ENCODE measurements at regions not wholly inside any gene's neighbourhood (a gene's known extent, or its start where the extent isn't known, plus 50 kb on each side); places are given as distances from the start of the nearest gene placed in this dataset.
"Not testable (repeated sequence)": the region's sequence is repeated elsewhere in the genome, so short reads cannot be mapped to it uniquely, and the experiment has no call there.

DNA sequence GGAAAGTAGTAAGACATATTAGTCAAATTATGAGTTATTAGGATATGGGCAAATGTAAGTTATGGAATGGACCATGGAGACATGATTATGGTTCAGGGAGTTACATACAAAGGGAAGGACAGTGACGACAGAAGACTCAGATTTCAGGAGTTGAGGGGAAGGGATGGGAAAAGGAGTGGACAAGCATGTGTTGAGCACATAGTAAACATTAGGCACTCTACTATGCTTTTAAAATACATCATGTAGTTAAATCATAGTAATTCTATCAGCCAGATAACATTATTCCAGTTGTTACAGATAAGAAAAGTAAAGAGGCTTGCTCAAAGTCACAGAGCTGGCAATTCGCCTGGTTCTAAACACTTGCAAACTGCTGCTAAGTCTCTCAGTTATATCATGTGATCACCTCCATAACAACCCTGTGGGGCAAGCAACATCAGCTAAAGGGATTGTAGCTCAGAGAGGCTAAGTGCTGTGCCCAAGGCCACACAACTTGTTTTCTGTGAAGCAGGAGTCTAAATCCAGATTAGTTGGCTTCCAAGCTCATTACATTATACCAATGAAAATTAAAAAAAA, 115.2 kb upstream of the MDFIC start:
- DNase-seq: no peak

DNA sequence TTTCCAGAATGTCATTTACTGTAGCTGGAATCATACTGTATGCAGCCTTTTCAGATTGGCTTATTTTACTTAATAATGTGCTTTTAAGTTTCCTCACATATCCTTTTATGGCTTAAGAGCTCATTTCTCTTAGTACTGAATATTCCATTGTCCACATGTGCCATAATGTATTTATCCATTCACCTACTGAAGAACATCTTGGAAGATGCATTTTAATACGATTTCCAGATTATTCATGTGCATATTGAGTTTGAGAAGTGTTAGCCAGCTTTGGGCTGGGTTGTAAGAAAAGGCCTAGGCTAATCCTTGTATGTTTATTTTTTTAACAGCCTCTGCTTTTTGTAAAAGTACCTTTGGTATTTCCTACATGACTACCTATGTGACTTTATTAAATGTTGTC, 109.3 kb upstream of the MDFIC start:
- no peak for DNase-seq

DNA sequence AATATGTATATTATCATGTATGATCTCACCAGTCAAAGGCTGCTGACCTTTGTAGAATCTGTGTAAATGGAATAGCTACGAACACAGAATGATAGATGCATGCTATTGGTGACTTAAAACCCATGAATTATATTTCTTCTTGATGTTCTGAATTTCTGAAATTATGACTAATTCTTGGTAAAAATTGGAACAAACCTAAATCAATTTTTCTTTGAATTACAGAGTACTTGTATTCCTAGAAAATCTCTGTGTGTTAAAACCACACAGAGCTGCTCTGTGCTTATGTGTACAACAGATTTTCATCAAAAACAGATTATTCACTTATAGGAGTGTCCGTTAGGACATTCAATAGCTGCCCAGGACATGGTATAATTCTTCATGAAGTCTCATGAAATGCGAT, 108.3 kb upstream of the MDFIC start:
- DNase-seq: no peak

DNA sequence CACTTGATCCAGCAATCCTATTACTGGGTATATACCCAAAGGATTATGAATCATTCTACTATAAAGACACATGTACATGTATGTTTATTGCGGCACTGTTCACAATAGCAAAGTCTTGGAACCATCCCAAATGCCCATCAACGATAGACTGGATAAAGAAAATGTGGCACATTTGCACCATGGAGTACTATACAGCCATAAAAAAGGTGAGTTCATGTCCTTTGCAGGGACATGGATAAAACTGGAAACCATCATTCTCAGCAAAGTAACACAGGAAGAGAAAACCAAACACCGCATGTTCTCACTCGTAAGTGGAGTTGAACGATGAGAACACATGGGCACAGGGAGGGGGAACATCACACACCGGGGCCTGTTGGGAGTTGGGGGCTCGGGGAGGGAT, 104.9 kb upstream of the MDFIC start:
- DNase-seq: not testable (repeated sequence)

DNA sequence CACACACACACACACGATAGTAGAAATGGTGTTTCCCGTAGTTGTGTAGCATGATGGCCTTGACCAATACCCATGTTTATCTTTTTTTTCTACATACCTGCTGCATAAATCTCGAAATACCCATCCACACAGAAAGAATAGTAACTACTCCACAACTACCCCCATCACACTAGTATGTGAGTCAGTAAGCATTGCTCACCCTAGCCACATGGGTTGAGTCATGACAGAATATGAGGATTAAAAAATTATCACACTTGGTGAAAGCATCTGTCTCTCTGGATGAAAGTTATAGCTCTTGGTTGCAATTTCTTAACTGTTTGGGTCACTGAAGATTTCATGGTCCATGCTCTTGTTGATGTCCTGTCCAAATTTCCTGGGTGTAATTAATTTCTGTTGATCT, 103.4 kb upstream of the MDFIC start:
- DNase-seq: no peak

DNA sequence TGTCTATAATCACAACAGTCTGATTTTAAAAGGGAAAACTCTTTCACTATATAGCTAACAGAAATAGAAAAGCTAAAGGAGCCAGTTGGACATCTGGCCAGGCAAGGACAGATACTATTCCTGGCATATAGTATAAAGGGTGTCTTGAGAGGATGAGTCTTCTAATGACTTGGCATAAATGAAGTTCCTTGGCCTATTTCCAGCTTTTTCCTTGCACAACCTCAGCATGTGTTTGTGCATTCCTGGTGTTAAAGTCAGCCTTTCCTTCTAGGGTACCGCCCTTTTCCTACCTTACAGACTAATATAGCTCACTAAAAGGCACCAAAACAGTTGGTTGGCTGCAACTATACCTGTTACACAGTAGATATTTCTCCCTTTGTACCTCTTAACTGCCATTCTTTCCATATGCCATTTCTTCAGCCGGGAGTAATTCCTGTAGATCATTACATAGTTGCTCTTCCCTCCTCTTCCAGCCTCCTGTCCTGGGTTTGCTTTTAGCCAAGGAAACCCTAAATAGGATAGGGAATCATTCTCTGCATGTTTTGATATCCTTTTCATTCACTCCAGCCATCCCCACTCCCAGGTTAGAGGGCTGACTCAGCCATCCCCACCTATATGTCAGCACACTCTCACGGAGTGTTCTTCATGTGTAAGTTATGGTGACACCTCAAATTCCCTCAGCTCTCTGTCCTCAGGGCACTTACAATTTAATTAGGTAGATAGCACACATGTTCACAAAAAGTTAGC, 102.1 kb upstream of the MDFIC start:
- DNase-seq: no peak

DNA sequence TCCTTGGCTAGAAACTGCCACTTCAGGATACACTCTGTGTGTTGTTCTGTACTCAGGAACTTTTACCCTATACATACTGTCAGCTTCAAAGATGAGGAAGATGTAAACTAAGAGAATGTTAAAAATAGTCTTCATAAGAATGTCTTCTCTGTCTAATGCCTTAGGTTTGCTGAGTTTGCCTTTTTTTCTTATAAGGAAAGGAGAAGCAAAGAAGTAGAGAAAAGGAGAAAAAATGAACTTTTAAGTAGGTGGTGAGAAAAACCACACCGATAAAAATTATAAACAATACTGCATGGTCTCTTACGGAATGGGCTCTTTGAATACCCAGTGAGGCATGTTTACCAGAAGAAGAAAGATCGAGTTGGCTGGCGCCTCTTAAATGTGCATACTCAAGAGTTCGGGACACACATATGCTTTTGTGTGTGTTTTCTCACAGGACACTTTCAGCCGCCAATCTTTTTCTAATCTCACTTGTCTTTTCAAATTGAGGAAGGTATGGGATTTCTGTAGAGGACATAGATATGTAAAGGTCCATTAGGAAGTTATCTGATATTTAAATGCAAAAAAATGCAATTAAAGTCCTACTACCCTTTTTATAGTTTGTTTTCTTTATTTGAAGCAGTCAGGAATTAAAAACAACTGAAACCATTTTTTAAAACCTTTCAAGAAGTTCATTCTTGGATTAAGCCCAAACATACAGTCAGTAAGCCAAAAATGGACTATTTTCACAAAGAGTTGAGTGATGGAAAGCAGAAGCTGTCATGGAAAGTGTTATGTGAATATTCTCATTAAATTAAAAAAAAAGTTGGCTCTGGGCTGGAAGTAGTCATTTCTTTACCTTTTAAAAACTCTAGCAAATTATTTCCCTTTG, 100.6 kb upstream of the MDFIC start:
- no peak for DNase-seq

DNA sequence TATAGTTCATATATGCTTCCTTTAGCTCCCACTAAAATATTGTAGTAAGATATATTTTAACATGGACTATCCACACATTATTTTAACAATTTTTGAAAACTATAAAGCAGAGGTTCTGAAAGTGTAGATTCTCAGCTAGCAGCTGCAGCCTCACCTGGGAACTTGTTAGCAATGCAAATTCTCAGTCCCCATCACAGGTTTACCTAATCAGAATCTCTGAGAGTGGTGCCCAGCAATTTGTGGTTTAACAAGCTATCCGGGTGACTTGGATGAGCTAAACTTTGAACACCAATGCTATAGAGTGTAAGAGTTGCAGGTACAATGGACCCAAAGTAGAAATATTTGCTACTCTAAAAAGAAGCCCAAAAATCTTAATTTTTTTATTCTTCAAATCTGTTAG, 99.8 kb upstream of the MDFIC start:
- no peak for DNase-seq

DNA sequence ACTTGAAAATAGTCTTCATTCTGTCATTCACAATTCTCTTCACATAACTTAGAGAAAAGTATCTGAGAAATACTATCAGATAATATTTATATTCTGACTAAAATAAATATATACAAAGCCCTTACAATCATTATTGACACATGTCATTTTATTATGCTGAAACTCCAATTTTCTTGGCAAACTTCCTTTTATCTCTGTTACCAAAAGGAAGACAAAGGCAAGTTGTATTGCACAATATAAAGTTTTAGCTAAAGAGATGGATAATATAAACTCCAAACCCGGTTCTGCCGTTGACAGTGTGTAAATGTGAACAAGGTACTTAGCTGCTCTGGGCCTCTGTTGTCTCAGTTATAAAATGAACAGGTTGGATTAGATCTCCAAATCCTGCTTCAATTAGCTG, 99.0 kb upstream of the MDFIC start:
- DNase-seq: no peak

DNA sequence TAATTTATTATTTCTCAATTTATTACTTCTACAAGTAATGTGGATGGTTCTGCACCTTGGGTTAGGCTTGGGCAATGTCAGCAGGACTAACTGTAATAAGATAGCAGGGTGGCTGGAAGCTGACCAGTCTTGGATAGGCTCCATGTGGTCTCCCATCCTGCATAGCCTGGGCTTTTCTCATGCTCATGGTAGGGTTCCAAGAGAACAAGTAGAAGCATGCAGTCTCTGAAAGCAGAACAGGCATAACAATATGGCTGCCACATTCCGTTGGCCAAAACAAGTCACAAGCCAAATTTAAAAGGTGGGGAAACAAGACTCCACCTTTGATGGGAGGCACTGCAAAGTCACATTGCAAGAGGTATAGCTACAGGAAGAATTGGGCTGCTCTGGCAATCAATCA, 98.6 kb upstream of the MDFIC start:
- DNase-seq: no peak

DNA sequence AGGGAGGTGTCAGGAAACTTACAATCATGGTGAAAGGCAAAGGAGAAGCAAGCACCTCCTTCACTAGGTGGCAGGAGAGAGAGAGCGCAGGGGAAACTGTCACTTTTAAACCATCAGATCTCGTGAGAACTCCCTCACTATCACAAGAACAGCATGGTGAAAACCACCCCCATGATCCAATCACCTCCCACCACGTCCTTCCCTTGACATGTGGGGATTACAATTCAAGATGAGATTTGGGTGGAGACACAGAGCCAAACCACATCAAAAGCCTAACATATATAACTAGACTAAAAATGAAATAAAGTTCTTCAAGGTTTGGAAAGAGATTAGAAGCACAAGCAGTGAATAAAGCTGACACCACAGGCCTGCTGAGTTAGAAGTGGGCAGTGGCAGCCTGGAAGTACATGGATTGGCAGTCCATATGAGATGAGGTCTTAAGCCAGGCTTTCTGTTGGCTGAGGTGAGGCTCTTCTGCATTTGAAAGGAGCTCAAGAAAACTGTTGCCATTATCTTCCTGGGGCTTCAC, 96.4 kb upstream of the MDFIC start:
- DNase-seq: no peak

DNA sequence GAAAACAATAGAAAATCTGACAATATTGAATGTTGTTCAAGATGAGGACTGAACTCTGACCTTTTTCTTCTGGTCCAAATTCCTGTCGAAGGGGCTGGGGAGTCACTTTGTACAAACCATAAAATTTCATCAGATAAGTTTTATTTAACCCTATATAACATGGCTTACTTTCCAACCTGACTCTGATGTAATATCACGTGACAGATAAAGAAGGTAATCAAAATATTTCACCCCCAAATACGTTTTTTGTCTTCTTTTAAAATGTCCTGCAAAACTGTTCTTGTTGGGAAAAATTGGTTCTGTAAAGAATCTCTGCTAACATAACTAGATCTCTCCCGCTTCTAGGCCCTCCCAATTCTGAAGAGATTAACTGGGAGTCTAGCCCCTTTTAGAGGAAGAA, 90.9 kb upstream of the MDFIC start:
- DNase-seq: no peak

DNA sequence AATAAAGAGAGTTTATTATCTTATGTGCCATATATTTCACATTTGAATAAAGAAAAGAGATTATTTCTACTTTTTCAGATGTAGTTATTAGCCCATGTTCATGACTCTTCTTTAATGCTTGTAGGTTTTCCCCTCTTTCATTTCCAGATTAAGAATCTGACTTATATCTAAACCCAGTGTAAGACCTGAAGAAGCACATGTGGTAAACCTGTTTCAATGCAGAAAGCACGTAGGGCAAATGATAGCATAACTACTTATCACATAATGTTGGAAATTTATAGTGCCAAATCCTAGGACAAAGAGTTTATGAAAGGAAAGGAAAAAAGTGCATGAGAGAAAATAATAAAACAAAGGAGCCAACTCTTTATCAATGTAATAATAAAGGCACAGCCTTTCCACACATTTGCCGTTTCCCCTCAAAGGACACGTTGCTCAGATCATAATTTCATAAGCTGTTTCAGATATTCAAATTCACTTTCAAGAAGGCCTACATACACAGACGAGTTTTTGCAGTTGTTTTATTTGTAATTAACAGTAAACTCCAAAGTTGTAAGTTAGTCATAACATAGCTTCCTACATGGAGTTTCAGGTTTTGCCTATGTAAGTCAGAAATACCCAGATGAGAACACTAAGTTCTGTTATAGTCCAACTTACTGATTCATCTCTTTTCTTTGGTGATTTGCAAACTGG, 88.8 kb upstream of the MDFIC start:
- no peak for DNase-seq

DNA sequence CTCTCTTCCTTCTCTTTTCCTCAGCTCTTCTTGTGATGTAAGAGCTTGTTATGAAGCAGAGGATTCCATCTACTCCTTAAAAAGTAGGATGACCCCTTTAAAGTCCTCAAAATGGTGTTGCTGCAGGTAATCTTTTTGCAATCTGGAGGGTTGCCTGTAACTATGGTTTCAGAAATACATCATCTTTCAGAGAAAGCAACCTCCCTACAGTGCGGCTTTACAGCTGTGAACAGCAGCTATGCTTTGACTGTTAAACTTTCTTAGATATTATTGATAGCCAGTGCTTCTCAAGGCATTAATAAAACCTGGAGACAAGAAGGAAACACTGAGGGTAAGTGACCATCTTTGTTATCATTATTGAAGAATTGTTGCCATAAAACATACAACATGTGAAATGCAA, 86.6 kb upstream of the MDFIC start:
- DNase-seq: no peak

DNA sequence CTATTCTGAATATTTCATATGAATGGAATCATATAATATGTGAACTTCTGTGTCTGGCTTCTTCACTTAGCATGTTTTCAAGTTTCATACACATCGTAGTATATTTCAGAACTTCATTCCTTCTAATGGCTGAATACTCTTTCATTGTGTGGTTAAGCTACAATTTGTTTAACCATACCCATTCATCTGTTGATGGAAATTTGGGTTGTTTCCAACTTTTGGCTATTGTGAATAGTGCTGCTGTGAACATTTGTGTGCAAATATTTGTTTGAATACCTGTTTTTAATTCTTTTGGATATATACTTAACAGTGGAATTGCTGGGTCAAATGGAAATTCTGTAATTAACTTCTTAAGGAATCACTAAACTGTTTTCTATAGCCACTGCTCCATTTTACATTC, 86.0 kb upstream of the MDFIC start:
- DNase-seq: no peak

DNA sequence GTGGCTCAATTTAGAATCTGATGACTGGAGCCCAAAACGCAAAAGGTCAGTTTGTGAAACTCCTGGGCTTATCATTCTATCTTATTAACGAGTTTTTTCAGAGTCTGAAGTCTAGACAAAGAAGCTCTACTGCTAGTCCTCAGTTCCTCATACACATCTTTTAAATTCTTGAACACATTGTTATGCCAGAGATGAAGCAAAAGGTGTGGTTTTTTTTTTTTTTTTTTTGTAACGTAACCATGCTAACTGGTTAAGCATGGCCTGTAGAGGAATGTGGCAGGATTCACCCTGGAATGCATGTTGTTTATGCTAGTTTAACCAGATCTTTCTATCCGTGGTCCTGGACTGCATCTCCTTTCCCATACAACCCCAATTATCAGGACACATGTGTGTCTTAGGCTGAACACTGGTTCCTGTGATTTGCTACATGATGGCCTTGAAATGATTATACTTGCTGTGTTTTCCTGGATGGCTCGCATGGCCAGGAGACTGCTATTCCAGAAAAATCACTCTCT, 79.3 kb upstream of the MDFIC start:
- no peak for DNase-seq

DNA sequence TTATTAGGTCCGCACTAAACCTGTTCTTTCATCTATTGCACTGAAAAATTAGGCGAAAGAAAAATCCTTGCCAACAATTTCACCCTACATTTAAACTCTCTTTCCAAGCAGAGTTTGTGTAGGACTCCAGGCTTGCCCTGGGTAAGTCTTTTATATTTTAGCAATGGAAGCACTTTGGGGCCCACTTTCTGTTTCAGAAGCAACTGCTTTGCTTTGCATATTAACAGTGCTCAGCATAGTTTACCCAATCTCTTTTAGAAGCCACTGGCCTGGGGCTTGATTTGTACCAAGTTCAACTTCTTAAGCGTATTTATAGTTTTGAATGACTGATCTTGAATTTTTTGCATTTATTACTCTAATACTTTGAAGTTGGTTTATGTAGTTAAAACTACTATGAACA, 78.8 kb upstream of the MDFIC start:
- DNase-seq: no peak

DNA sequence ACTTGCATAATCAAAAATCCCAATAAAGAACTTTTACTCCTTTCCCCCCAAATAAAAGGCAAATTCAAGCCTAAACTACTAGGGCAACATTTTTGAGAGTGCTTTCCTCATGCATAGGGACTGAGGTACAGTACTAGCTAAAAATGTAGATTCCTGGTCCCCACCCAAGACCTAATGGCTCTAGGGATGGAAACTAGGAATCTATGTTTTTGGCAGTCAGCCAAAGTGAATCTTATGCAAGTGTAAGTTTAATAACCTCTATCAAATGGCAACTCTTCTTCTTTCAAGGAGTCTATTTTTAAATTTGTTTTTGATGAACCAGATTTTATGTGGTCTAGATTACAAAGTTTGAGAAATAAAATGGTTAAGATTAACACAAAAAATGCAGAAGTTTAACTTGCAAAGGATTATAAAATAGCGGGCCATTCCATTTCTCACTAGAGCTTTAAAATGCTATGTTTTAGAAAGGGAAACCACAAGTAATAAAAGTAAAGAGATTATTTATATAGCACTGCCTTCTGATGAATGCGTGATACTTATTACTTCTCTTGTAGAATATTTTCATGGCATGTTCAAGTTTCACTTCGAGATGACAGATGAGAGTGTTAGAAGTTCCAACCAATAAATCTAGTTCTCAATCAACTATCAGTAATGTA, 70.4 kb upstream of the MDFIC start:
- no peak for DNase-seq

DNA sequence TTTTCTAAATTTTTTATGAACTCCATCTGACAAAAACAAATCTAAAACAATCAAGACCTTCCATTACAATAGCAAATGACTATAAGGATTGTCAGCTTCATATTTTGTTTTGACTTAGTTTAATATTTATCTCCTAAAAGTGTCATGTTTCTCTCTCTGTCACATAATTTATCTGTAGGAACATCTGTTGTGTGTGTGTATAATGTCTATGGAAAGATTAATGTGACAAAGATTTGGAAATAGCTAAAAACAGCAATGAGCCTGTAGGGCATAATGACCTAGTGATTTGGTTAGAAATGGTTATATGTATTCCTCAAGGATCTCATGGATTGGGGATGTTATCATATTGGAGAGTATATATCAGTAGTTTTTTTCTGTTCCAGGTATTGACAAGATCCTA, 69.6 kb upstream of the MDFIC start:
- DNase-seq: no peak

DNA sequence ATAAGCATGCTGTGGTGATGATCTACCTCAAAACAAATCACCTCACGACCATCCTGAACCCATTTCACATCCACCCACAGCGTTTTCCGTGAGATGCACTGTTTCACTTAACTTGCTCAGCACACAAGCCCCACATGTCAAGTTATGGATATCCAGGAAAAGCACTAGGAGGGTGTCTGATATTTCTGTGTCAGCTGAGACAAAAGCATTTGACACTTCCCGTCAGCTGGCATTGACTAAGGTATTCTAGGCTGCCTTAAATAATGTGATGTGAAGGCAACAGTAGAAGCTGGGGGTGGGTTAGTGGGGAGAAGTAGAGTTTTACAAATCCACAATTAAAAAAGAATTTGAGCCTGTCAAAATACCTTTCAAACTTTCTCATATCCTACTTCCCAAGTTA, 68.7 kb upstream of the MDFIC start:
- no peak for DNase-seq

DNA sequence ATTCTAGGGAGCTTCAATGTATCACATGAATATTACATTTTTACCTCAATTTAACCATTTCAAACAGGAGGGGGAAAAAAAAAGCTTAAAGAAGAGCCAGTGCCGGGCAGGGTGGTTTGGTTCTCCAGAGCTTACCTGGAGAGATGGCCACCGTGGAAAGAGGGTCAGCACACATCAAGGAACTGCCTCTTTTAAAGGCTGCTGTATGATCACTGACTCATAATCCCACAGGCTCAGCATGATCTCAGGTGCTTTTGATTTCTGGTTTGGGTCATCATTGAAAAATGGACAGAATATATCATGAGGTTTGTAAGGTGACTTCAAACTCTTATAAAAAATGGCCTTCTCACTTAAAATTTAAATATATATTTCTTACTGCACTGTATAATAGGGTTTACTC, 67.5 kb upstream of the MDFIC start:
- DNase-seq: no peak

DNA sequence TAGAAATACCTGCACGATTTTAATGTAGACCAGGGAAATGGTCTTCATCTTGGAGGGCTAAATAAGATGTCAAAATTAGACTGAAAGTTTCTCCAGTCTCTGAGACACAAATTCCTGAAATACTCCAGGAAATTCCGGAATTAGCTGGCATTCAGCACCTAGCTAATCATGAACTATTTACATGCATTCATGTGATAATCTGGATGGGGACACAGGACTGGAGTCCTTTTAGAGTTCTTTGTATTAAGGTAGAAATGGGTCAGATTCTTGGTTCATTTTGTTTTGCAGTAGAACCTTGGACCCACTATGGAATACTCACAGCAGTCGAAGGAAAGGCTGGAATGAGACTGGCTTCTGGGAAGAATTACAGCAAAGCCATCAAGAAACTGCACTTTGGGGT, 65.3 kb upstream of the MDFIC start:
- DNase-seq: no peak
